ENCODE measurements at regions not wholly inside any gene's neighbourhood (a gene's known extent, or its start where the extent isn't known, plus 50 kb on each side); places are given as distances from the start of the nearest gene placed in this dataset.

DNA sequence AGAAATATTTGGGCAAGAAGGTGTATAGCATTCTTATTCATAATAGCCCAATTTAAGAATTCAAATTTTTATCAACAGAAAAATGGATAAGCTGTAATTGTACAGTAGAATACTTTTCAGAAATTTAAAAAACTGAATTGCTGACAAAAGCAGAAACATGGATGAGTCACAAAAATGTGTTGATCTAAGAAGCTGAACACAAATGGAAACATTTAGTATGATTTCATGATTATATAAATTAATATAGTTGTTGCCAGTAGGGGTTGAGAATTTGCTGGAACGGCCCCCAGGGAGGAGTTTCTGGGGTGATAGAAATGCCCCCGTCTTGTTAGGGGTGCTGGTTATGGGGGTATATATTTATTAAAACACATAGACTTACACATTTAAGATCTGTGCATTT lies 179.1 kb downstream of the KLF6 start:
- WGBS, 5 donors: 74 to 91% (median 81%) methylated on average over 2 of the region's 2 CpGs
- no peaks in the 10 kb centered on the region for H3K27me3 ChIP-seq
- no peak overlapping the region for H3K4me3 ChIP-seq
- intact Hi-C loops (cut with DNase I; ENCODE audit: low total_unique reads): no loop called here
- TF ChIP-seq POLR2AphosphoS5 (IDR thresholded peaks at IDR 0.05) (no peak), POLR2A (IDR thresholded peaks at IDR 0.05) (no peak), CTCF (IDR thresholded peaks at IDR 0.05) (no peak), EP300 (IDR thresholded peaks at IDR 0.05) (no peak)
- H3K4me1 ChIP-seq: no peaks in the 10 kb centered on the region
- H3K36me3 ChIP-seq: no peaks in the 10 kb centered on the region
- no peak overlapping the region for H3K27ac ChIP-seq
- peaks cover 0 to 28% (median 21%) of the 10 kb centered on the region in 4 donors for H3K9me3 ChIP-seq
- no peak for DNase-seq

DNA sequence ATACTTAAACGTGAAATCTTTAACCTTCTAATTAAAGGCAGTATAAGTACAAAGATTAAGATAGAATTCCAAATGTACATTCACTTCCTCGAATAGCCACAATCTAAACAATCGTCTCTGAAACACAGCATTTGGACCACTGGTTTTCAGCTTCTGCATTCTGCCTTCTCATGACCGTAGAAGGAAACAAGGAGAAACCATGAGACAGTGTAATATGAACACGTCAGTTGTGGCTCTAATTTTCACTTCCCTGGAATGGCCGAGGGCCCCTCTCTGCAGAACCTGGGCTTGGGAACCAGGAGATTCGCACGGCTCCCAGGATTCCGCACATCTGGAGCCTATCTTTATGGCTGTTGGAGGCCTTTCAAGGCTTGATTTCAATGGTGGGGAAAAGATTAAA lies 189.3 kb downstream of the KLF6 start:
- no peaks in the 10 kb centered on the region for H3K4me1 ChIP-seq
- intact Hi-C loops (cut with DNase I; ENCODE audit: low total_unique reads): no loop called here
- H3K9me3 ChIP-seq: no peaks in the 10 kb centered on the region
- no peak for TF ChIP-seq EP300 (IDR thresholded peaks at IDR 0.05)
- TF ChIP-seq POLR2AphosphoS5 (IDR thresholded peaks at IDR 0.05): no peak
- TF ChIP-seq CTCF (IDR thresholded peaks at IDR 0.05): no peak
- TF ChIP-seq POLR2A (IDR thresholded peaks at IDR 0.05): no peak
- no peaks in the 10 kb centered on the region for H3K36me3 ChIP-seq
- H3K27ac ChIP-seq: no peak overlapping the region
- H3K27me3 ChIP-seq: no peaks in the 10 kb centered on the region
- 80 to 92% (median 88%) methylated on average over 9 of the region's 9 CpGs for WGBS, 5 donors
- H3K4me3 ChIP-seq: no peak overlapping the region
- DNase-seq: no peak

DNA sequence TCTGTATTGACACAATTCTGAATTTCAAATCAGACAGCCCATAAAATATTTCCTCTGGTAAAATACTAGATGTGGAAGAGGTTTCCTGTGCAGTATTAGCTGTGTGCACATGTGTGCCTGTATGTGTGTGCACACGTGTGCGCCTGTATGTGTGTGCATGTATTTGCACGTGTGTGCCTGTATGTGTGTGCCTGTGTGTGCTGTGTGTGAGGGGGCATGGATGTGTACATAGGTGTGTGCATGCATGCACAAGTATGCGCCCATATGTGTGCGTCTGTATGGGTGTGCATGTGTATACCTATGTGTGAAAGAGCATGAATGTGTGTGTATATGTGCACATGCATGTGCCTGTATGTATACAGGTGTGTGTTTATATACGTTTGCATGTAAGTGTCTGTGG lies 191.4 kb downstream of the KLF6 start:
- no peak overlapping the region for H3K27ac ChIP-seq
- no peaks in the 10 kb centered on the region for H3K27me3 ChIP-seq
- 91 to 96% (median 95%) methylated on average over 6 of the region's 6 CpGs for WGBS, 5 donors
- DNase-seq: no peak
- H3K9me3 ChIP-seq: no peaks in the 10 kb centered on the region
- no peak overlapping the region for H3K4me3 ChIP-seq
- TF ChIP-seq POLR2AphosphoS5 (IDR thresholded peaks at IDR 0.05) (no peak), POLR2A (IDR thresholded peaks at IDR 0.05) (no peak), EP300 (IDR thresholded peaks at IDR 0.05) (no peak), CTCF (IDR thresholded peaks at IDR 0.05) (no peak)
- intact Hi-C loops (cut with DNase I; ENCODE audit: low total_unique reads): no loop called here
- no peaks in the 10 kb centered on the region for H3K36me3 ChIP-seq
- no peaks in the 10 kb centered on the region for H3K4me1 ChIP-seq

DNA sequence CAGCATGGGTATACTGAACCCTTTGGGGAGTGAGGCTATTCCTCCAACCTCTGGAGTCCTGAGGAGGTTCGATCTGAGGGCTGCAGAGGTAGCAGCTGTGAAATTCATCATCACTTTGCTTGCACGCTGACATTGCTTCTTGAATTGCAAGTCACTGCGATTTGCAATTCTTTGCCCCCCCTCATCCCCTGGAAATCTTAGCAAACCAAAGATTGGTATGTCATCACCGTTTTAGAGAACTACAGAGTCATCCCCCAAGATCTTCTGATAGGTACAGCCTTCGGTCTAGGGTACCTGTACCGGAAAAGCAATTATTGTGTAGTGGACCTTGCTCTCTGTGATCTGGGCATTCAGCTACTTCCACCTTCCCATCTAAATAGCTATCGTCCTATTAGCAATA lies 192.6 kb downstream of the KLF6 start:
- Histone ChIP-seq H3K36me3 (no peaks in the 10 kb centered on the region), H3K27me3 (no peaks in the 10 kb centered on the region), H3K4me1 (no peaks in the 10 kb centered on the region), H3K4me3 (no peak overlapping the region), H3K9me3 (no peaks in the 10 kb centered on the region), H3K27ac (no peak overlapping the region)
- WGBS, 5 donors: 72 to 78% (median 77%) methylated on average over 7 of the region's 7 CpGs
- intact Hi-C loops (cut with DNase I; ENCODE audit: low total_unique reads): no loop called here
- no peak for DNase-seq
- TF ChIP-seq CTCF (IDR thresholded peaks at IDR 0.05) (no peak), POLR2AphosphoS5 (IDR thresholded peaks at IDR 0.05) (no peak), POLR2A (IDR thresholded peaks at IDR 0.05) (no peak), EP300 (IDR thresholded peaks at IDR 0.05) (no peak)

Measured in stomach (tissue), 8 donors.